GM11168 (cell line): ENCODE measurements at regions not wholly inside any gene's neighbourhood (a gene's known extent, or its start where the extent isn't known, plus 50 kb on each side); places are given as distances from the start of the nearest gene placed in this dataset.

ENCODE experiments used
- in situ Hi-C: fragments of 300-500 bp; cut with MboI; formaldehyde crosslinking; loops from one replicate; pipeline ENCODE4 v1.12.0; 2022; ENCODE audit warnings: low sequenced_read_pairs; ENCODE audit not compliant: unreplicated experiment

- in situ Hi-C loops = no loop called here
Measured at GRCh38 chr2:139369423-139370409, 589.5 kb upstream of the NXPH2 start.

- in situ Hi-C loops = no loop called here
Measured at GRCh38 chr2:139367416-139367815, 587.2 kb upstream of the NXPH2 start.

GRCh38 chr2:139366681-139367080 lies 586.5 kb upstream of the NXPH2 start:
- in situ Hi-C loops = no loop called here

GRCh38 chr2:139365189-139365588 lies 585.0 kb upstream of the NXPH2 start:
- in situ Hi-C loops = no loop called here

GRCh38 chr2:139360654-139361053 lies 580.5 kb upstream of the NXPH2 start:
- in situ Hi-C loops = no loop called here

GRCh38 chr2:139359818-139360217 lies 579.6 kb upstream of the NXPH2 start:
- in situ Hi-C loops = no loop called here

GRCh38 chr2:139357972-139358371 lies 577.8 kb upstream of the NXPH2 start:
- in situ Hi-C loops = no loop called here

GRCh38 chr2:139354518-139354917 lies 574.3 kb upstream of the NXPH2 start:
- in situ Hi-C loops = no loop called here

- in situ Hi-C loops = no loop called here
Measured at GRCh38 chr2:139353874-139354273, 573.7 kb upstream of the NXPH2 start.

- in situ Hi-C loops = no loop called here
Measured at GRCh38 chr2:139317259-139317658, 537.1 kb upstream of the NXPH2 start.

- in situ Hi-C loops = no loop called here
Measured at GRCh38 chr2:139314059-139314458, 533.9 kb upstream of the NXPH2 start.

GRCh38 chr2:139296672-139297209 lies 516.6 kb upstream of the NXPH2 start:
- in situ Hi-C loops = no loop called here

GRCh38 chr2:139293992-139294548 lies 513.9 kb upstream of the NXPH2 start:
- in situ Hi-C loops = no loop called here

GRCh38 chr2:139281124-139281523 lies 500.9 kb upstream of the NXPH2 start:
- in situ Hi-C loops = no loop called here

- in situ Hi-C loops = no loop called here
Measured at GRCh38 chr2:139271879-139272278, 491.7 kb upstream of the NXPH2 start.

- in situ Hi-C loops = no loop called here
Measured at GRCh38 chr2:139271149-139271548, 491.0 kb upstream of the NXPH2 start.

- in situ Hi-C loops = no loop called here
Measured at GRCh38 chr2:139260052-139260430, 479.9 kb upstream of the NXPH2 start.

GRCh38 chr2:139259422-139260051 lies 479.3 kb upstream of the NXPH2 start:
- in situ Hi-C loops = no loop called here

GRCh38 chr2:139241286-139241685 lies 461.1 kb upstream of the NXPH2 start:
- in situ Hi-C loops = no loop called here

- in situ Hi-C loops = no loop called here
Measured at GRCh38 chr2:139237023-139237422, 456.8 kb upstream of the NXPH2 start.

- in situ Hi-C loops = no loop called here
Measured at GRCh38 chr2:139230881-139231280, 450.7 kb upstream of the NXPH2 start.
